ENCODE measurements at regions not wholly inside any gene's neighbourhood (a gene's known extent, or its start where the extent isn't known, plus 50 kb on each side); places are given as distances from the start of the nearest gene placed in this dataset.

GRCh38 chr4:13089659-13089998 is 394.5 kb downstream of the RAB28 start:
- TF ChIP-seq CTCF (IDR thresholded peaks at IDR 0.05) (no peak), POLR2AphosphoS5 (IDR thresholded peaks at IDR 0.05) (no peak)
